OCI-LY7 (cell line): ENCODE measurements at regions not wholly inside any gene's neighbourhood (a gene's known extent, or its start where the extent isn't known, plus 50 kb on each side); places are given as distances from the start of the nearest gene placed in this dataset.

ENCODE experiments used
- EZH2phosphoT487 ChIP-seq: fragments of 200-600 bp; sonication (generic); IDR thresholded peaks from 2 replicates; pipeline ENCODE4 v1.6.1; 2018; ENCODE audit warnings: low read depth, borderline replicate concordance, mild to moderate bottlenecking, mixed run types, antibody characterized with exemption, low read length, moderate library complexity, mixed read lengths
- TF ChIP-seq, protein P1 (sequence below): fragments of 200-600 bp; sonication (generic); conservative IDR thresholded peaks from 2 replicates; pipeline ENCODE4 v1.5.1; 2014; ENCODE audit warnings: mild to moderate bottlenecking, antibody characterized with exemption, low read length, moderate library complexity, mixed read lengths

DNA sequence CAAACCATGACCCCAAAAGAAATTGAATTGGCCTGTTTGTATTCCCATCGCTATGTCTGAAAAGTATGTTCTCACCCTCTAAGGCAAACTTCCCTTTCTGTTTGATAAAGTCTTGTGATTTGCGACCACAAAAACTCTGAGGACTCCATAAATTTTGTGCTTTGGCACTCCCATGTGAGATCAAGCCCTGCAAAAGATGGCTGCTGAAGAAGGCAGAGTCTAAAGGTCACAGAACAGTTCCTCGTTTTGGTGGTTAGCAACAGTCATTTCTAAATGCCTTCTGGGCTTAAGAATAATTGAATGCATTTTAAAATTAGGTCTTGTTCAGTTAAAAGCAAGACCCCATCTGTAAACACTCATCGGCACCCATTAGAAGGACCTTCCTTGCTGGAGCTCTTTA, 441.6 kb downstream of the OMA1 start:
- TF ChIP-seq, protein P1, sequence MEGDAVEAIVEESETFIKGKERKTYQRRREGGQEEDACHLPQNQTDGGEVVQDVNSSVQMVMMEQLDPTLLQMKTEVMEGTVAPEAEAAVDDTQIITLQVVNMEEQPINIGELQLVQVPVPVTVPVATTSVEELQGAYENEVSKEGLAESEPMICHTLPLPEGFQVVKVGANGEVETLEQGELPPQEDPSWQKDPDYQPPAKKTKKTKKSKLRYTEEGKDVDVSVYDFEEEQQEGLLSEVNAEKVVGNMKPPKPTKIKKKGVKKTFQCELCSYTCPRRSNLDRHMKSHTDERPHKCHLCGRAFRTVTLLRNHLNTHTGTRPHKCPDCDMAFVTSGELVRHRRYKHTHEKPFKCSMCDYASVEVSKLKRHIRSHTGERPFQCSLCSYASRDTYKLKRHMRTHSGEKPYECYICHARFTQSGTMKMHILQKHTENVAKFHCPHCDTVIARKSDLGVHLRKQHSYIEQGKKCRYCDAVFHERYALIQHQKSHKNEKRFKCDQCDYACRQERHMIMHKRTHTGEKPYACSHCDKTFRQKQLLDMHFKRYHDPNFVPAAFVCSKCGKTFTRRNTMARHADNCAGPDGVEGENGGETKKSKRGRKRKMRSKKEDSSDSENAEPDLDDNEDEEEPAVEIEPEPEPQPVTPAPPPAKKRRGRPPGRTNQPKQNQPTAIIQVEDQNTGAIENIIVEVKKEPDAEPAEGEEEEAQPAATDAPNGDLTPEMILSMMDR, result no peak
- TF ChIP-seq EZH2phosphoT487, result no peak
